Germinal center (tissue), 1 donor: ENCODE measurements at regions not wholly inside any gene's neighbourhood (a gene's known extent, or its start where the extent isn't known, plus 50 kb on each side); places are given as distances from the start of the nearest gene placed in this dataset.

Experiments used
- DNase-seq: peaks from one replicate; pipeline ENCODE4 v3.0.0; 2012; ENCODE audit warnings: mixed read lengths, low spot score

DNA sequence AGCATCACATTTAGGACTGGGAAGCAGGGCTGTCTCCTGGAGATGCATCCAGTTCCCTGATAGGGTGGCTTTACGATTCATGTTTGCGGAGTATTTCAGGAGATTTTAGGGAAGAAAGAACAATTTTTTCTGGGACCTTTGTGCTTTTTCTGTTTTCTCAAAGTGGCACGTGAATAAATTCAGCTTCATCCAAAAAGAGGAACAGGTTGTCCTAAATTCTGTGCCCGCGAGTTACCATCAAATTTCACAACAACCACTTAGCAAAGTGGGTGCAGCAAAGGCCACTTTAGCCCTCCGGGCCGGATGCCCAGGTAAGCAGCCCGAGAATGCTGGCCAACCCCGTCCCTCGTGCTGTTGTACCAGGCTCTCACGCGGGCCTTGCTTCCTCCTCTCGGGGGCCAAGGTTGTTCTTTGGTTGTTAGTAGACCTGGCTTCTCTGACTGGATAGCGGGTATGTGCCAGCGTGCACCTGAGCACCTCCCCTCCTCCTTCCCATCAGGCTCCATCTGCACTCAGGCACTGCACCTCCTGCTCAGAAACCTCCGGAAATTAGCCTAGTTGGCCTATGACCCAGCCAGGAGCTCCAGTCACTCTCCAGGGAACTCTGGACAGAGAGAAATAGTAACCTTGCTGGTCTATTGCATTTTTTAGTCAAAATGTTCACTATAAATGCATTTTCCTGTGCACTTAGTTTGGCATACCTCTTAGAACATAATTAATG lies 83.0 kb downstream of the CMPK2 start:
- no peak for DNase-seq

DNA sequence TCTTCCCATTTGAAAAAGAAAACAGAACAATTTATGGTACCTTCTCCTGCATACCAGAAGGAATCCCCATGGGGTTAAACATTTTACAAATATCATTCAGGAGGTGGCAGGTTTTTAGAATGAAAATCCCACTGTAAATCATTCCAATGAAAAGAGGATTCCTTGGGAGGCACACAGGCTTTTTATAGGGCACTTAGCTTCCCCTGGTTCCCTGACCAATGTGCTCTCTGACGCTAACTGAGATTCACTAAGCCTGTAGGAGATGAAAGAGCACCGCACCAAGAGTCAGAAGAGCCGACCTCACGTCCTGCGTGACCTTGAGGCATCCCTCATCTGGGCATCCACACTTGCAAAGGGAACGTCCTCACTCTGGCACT lies 82.5 kb downstream of the CMPK2 start:
- DNase-seq, result no peak

DNA sequence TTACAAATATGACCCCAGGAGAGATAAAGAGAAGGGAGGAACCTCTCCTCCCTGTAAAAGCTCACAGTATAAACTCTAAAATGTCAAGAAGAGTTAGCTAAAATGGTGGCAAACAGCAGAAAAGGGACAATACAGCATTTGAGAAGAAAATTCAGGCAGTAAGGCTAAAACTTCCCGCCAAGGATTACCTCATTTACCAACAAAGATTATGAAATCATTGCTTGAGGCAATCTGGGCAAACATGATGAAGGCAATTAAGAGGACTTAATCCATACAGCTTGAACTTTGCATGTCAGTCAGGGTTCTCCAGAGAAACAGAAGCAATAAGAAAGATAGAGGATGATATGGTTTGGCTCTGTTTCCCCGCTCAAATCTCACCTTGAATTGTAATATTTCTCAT lies 81.4 kb downstream of the CMPK2 start:
- DNase-seq, result no peak

DNA sequence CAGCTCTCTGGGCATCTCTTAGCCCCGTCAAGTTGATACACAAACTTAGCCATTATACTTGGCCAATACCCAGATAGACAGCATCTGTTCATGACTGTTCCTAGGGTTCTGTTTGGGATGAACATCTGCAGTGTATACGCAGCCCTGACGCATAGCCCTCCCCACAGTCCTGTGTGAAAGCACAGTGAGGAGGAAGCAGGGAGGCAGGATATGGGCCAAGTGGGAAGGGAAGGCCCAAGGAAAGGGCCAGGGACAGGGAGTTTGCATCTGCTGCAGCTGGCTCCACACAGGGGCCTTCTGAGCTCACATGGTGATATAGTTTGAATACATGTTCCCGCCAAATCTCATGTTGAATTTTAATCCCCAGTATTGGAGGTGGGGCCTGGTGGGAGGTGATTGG lies 80.2 kb downstream of the CMPK2 start:
- DNase-seq, result no peak

DNA sequence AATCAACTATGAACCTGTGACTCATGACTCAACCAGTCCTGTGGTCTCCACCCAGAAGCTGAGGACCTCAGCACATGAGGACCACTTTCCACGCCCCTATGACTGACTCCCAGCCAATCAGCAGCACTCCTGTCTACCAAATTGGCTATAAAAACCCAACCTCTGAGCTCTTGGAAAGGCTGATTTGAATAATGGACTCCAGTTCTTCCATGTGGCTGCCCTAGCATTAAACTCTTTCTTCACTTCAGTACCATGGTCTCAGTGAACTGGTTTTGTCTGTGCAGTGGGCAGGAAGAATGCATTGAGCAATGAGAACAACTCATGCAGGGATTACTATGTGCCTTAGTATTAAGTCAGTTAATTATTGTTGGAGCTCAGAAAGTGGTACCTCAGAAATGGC lies 78.3 kb downstream of the CMPK2 start:
- no peak for DNase-seq

DNA sequence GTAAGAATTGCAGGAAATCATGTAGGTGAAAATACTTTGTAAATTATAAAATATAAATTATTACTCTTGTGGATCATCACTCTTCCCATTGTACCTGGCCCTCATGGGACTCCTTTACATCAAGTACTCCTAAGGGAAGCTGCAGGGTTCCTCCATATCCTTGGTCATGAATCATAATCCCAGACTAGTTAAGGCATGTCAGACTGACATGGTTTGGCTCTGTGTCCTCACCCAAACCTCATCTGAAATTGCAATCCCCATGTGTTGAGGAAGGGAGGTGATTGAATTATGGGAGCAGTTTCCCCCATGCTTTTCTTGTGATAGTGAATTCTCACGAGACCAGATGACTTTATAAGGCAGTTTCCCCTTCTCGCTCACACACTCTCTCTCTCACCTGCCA lies 77.1 kb downstream of the CMPK2 start:
- no peak for DNase-seq

DNA sequence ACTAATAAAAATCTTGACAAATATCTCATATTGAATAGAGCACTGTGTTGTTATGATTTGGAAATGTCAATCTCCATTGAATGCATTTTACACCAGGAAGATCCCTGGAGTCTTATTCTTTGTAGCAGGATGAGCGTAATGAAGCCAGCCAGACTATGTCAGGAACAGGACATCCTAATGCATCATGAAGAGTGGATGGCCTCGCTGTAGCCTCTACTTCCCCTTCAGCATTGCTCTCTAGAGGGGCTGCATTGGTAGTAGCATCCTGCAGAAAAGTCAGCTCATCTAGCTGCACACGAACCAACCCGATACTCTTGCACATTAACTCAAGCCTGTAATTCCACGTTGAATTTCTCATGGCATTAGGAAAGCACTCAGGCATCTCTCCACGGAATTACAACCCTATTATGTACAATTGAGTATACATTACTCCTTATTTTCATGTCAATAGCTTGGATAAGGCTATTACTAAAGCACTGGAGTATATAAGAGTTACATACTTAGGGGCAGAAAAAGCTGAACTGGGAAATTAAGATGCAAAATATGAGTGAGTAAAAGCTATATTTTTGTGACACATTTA lies 76.1 kb downstream of the CMPK2 start:
- DNase-seq, result no peak

DNA sequence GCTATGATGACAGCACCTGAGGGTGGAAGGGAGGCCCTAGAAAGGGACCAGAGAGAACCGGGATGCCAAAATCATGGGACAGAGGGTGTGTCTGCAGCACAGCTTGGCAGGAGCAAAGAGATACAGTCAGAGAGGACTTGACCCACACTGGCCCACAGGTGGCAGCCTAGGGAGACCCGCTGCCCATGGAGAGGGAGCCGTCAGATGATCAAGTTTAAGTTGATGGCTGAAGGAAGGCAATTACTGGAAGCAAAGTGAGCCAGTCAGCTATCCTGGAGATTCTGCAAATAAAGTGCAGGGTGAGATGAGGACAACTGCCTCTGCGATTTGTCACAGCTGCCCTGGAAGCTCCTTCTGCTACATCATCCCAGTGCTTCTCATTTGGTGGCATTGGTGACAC lies 74.0 kb downstream of the CMPK2 start:
- no peak for DNase-seq

DNA sequence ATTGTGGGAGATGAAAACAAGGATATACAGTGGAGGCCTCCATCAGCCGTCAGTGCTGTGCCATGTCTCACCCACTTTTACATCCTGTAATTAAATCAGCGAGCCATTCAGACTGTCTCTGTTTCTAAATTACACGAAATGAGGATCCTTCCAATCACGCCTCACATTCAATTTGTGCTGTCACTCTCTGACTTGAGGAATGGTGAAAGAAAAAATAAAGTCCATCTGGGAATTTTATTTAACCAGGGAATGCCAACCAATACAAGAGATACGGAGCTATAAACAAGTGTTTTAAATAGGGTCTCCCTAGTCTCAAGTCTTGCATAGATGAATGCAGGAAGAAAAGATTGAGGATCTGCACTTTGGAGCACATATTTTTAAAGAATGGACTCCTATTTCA lies 72.8 kb downstream of the CMPK2 start:
- no peak for DNase-seq

DNA sequence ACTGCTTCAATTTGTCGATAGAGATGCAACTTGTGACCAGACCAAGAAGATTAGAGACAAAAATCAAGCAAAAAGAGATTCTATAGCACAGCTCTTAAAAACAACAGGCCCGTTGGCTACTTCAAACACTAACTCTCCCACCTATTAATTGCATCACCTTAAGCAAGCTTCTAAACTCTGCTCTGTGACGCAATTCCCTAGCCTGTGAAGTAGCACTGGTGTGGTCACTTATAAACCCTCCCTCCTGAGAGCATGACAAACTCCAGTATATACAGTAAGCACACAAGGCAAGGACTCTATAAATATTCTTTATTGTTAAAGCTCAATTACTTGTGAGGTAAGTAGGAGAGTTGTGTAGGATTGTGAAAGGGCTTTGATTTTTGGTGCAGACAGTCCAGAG lies 72.3 kb downstream of the CMPK2 start:
- DNase-seq, result no peak

DNA sequence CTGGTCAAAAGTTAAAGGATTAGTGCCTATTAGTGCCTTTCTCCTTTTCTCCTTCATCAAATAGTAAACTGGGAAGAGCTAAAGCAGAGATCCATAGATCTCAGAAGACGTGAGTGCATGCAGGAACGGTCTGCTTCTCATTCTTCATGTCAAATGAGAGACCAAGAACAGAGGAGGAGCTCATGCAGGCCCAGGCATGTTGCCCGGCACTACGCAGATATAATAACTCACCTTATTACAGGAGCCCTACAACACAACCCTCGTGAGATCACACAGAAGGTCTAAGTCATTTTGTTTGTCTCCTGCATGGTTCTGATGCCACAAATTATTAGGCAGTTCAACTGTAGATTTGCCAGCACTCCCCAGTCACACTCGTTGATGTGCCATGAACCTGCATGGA lies 71.8 kb downstream of the CMPK2 start:
- no peak for DNase-seq

DNA sequence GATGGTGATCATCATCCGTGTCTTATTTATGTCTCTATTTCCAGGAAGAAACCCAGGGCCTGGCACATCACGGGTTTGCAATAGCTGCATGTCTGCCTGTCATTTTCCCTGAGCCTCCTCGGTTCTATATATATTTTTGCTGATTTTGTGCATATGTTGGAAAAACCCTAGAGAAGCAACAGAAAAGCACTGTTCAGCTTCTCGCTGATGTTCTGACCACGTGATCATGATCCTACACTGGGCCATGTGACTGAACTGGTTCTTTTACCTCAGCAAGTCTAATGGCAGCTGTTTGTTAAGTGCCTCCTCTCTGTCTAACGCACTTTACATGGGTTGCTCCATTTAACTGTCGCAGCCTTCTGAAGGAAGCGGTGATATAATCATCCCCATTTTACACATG lies 71.3 kb downstream of the CMPK2 start:
- no peak for DNase-seq
